Right ventricle myocardium inferior (tissue), 1 donor: ENCODE measurements at regions not wholly inside any gene's neighbourhood (a gene's known extent, or its start where the extent isn't known, plus 50 kb on each side); places are given as distances from the start of the nearest gene placed in this dataset.

ENCODE experiments used
- ATAC-seq: fragments of 200-7000 bp; cut with Tn5 transposase; one replicate; pipeline ENCODE4 v1.9.1; 2020; ENCODE audit warnings: mild to moderate bottlenecking, moderate library complexity
- DNase-seq: peaks from one replicate; pipeline ENCODE4 v3.0.0; 2021; ENCODE audit errors: missing footprints
- intact Hi-C: fragments of 100-400 bp; cut with DNase I; formaldehyde crosslinking; loops from one replicate; pipeline ENCODE4 v1.11.0; 2022
- donor health status: DM: no; HTN: yes; CAD: no; lungs with severe emphysema.

- DNase-seq, result no peak
- no peak for ATAC-seq
- intact Hi-C loops, result loop anchor here (10.0 kb wide), 1 partner anchor 177 kb away; no protein-coding TSS in a partner anchor
Measured at GRCh38 chr3:72487946-72488737, 360.1 kb downstream of the SHQ1 start.

- ATAC-seq, result no peak
- intact Hi-C loops, result loop anchor here (10.0 kb wide), 1 partner anchor 178 kb away; no protein-coding TSS in a partner anchor
- no peak for DNase-seq
Measured at GRCh38 chr3:72487078-72487765, 361.0 kb downstream of the SHQ1 start.

DNA sequence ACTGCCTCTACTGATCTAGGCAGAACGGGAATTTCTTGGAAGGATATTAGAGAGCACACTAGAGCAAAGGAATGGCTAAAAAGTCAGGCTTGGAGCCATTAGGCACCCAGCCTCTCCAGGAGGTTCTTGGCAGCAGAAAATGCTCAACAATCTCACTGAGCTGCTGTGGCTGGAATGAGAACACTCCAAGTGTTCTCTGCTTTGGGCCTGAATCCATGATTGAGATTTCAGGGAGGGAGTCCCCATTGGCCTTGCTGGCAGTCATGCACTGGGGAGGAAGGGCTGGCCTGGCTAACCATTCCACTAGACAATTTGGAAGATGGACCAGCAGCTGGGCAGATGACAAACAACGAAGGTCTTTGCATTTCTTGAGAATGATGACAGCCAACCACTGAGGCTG, 362.6 kb downstream of the SHQ1 start:
- intact Hi-C loops, result loop anchor here (10.0 kb wide), 1 partner anchor 179 kb away; no protein-coding TSS in a partner anchor
- DNase-seq, result no peak

GRCh38 chr3:72483554-72484104, 364.6 kb downstream of the SHQ1 start:
- ATAC-seq, result no peak
- intact Hi-C loops, result loop anchor here (10.0 kb wide), 1 partner anchor 181 kb away; no protein-coding TSS in a partner anchor
- no peak for DNase-seq

More for the DNA sequence above, 362.6 kb downstream of the SHQ1 start:
- ATAC-seq, result peak; percentile 94

DNA sequence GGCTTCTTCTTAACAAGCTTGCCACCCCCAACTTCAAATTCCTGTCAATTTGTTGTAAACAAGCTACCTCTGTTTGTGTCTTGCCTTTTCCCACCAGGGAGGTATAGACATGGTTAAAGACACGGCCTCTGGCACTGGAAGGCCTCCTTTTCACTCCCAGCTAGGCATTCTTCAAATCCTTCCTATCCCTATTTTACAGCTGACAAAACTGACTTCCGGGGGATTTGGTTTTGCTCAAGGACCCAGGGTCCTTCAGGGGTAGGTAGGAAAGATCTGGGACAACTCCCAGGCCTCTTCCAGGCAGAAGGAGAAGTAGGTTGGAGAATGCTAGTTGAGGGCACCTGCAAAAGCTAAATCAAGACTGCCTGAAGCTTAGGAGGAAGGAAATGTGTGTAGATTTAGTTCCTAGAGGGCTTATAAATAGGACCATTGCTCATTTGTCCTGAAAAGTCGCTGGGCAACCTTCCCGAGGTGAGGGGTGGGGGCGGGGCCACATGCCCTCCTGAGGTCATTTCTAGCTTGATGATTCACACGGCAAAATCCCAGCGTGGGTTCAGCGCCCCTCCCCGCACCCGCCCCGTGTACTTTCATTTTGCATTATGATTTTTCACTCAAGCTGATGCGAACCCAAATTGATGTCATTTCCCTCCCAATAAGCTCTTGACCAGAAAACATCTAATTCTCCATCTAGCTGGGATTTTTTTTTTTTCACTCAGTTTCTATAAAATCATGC, 365.5 kb downstream of the SHQ1 start:
- ATAC-seq (peak; percentile 25), DNase-seq (no peak)
- intact Hi-C loops, result loop anchor here (10.0 kb wide), 1 partner anchor 182 kb away; no protein-coding TSS in a partner anchor

GRCh38 chr3:72481542-72481941, 366.7 kb downstream of the SHQ1 start:
- intact Hi-C loops, result loop anchor here (10.0 kb wide), 1 partner anchor 183 kb away; no protein-coding TSS in a partner anchor
- ATAC-seq (no peak), DNase-seq (no peak)

DNA sequence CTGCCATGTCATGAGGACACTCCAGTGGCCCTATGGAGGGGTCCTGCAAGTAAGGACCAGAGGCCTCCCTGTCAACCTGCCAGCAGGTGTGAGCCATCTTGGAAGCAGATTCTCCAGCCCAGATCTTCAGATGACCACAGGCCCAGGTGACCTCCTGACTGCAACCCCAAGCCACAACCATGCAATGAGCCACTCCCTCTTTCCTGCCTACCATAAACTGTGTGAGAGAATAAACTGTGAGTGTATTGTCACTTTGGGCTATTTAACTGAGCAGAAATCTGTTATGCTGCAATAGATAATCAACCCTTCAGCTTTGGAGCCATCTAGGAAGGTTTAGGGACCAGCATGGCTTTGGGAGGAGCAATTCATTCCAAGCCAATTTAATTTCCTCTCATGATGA, 367.9 kb downstream of the SHQ1 start:
- intact Hi-C loops, result loop anchor here (10.0 kb wide), 1 partner anchor 184 kb away; no protein-coding TSS in a partner anchor
- no peak for ATAC-seq

DNA sequence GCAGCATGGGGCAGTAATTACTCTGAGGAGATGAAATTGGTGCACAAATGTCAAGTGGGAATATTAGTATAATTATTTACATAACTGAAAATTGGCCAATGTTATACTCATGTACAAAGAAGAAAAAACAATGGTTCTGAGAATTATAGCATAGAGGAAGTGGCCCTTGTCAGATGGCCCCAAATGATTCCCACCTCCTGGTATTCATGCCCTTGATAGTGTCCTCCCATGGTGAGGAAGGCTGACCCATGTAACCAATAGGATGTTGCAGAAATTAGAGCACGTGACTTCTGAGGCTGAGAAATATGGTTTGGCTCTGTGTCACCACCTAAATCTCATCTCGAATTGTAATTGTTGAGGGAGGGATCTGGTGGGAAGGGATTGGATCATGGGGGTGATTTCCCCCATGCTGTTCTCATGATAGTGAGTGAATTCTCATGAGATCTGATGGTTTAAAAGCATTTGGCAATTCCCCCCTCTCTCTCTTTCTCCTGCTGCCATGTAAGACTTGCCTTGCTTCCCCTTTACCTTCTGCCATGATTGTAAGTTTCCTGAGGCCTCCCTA, 368.5 kb downstream of the SHQ1 start:
- ATAC-seq, result no peak
- intact Hi-C loops, result loop anchor here (10.0 kb wide), 1 partner anchor 185 kb away; no protein-coding TSS in a partner anchor
- no peak for DNase-seq

More for the DNA sequence above, 367.9 kb downstream of the SHQ1 start:
- DNase-seq, result no peak

DNA sequence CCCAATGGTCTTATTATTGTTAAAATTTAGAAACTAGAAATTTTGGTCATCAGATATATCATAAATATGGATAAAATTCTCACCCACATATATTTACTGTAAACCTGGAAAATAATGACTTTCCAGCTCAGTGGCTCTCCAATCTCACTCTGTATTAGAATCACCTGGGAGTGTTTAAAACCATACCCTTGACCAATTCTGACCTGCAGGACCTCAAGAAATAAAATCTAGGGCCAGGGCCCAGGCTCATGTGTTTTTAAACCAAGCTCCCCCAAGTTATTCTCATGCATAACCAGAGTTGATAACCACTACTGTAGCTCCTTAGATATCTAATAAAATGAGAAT, 372.1 kb downstream of the SHQ1 start:
- DNase-seq, result no peak
- intact Hi-C loops, result no loop called here
- no peak for ATAC-seq

DNA sequence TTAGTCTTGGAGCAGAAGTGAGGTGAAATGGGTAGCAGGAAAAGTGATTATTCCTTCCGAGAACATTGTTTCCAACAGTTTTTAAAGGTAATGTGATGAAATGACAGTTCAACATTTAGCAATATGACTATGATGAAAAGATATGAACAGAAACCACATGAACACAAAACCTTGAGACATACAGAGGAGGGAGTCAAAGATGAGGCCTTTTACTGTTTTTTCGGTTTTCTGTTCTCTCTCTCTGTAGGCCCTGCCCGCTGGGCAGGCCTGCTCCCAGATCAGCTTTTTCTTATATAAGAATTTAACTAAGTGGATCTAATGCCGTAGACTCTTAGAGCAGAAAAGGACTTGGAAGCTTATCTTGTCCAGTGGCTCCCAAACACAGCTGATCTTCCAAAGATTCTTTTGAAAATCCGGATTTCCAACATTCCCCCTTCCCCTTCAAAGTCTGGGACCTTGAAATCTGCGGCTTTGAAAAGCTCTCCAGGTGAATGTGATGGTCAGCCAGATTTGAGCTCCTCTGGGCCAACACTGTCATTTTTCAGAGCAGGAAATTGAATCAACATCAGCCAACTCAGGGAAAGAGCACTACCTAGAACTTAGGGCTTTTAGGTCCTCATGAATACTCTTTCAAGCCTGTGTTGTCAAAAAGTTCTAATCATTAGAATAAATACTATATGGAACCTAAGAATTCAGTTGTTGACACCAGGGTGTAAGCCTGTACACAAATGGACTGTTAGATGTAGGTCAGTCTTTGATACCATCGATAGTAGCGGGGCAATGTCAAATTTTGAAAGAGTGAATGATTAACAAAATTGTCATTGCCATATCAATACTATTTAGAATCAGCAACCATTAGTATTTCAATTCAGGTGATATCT, 372.7 kb downstream of the SHQ1 start:
- DNase-seq, result no peak
- ATAC-seq, result no peak
- intact Hi-C loops, result no loop called here

- ATAC-seq, result no peak
- intact Hi-C loops, result no loop called here
- no peak for DNase-seq
Measured at GRCh38 chr3:72474775-72475174, 373.5 kb downstream of the SHQ1 start.

DNA sequence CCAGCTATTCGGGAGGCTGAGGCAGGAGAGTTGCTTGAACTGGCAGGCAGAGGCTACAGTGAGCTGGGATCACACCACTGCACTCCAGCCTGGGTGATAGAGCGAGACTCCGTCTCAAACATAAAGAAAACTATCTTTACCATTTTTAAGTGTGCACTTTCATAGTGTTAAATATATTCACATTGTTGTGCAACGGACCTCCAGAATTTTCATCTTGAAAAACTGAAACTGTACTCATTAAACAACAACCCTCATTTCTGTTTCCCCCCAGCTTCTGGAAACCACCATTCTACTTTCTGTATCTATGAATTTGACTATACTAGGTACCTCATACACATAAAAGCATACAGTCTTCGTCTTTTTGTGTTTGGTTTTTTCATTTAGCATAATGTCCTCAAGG, 375.1 kb downstream of the SHQ1 start:
- no peak for DNase-seq
- no peak for ATAC-seq
- intact Hi-C loops, result no loop called here

GRCh38 chr3:72470904-72471417, 377.3 kb downstream of the SHQ1 start:
- no peak for ATAC-seq
- DNase-seq, result no peak
- intact Hi-C loops, result no loop called here

DNA sequence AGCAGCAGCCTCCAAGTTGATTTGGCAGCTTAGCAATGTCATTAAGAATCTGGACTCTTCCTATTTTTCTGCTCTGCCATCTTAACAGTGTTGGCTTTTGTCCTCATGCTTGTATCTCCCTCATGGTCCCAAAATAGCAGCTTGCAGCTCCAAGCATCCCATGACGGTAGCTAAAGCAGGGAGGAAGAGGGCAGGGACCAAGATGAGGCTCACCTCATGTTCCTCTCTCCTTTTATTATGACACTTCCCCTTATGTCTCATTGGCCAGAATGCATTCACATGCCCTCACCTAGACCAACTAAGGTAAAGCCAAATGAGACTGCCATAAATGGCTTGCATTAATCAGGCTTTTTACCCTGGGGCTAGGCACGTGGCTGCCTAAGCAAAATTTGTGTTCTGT, 382.4 kb downstream of the SHQ1 start:
- peak; percentile 62 for ATAC-seq
- no peak for DNase-seq
- intact Hi-C loops, result no loop called here

DNA sequence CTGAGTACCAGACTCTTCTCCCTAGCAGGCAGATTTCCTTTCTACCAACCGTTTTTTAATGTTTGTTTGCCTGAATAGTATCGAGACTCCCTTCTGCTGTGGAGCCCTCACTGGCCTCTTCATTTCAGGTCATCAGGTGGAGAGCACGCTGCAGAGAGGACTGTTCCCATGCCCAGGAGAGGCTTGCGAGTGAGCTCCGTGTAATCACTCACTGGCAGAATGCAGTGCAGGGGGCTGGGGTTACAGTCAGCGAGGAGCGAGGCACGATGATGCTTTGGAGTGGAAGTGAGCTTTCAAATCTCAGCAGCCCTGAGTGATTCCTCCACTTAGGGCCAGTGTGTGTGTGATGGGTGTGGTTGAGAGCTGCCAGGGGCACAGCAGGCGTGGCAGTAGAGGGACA, 385.2 kb downstream of the SHQ1 start:
- ATAC-seq (no peak), DNase-seq (no peak)
- intact Hi-C loops, result no loop called here

GRCh38 chr3:72462595-72463011, 385.6 kb downstream of the SHQ1 start:
- DNase-seq (no peak), ATAC-seq (peak; percentile 40)
- intact Hi-C loops, result no loop called here

- DNase-seq (peak; percentile 71), ATAC-seq (peak; percentile 49)
- intact Hi-C loops, result no loop called here
Measured at GRCh38 chr3:72461787-72462186, 386.5 kb downstream of the SHQ1 start.
